GM12874 (cell line): ENCODE measurements at regions not wholly inside any gene's neighbourhood (a gene's known extent, or its start where the extent isn't known, plus 50 kb on each side); places are given as distances from the start of the nearest gene placed in this dataset.

ENCODE experiments used
- TF ChIP-seq, protein P1 (sequence below): IDR thresholded peaks from 2 replicates; pipeline ENCODE4 v1.5.1; 2011; ENCODE audit warnings: low read depth, mild to moderate bottlenecking, control low read depth, low read length, moderate library complexity; ENCODE audit not compliant: insufficient read depth

DNA sequence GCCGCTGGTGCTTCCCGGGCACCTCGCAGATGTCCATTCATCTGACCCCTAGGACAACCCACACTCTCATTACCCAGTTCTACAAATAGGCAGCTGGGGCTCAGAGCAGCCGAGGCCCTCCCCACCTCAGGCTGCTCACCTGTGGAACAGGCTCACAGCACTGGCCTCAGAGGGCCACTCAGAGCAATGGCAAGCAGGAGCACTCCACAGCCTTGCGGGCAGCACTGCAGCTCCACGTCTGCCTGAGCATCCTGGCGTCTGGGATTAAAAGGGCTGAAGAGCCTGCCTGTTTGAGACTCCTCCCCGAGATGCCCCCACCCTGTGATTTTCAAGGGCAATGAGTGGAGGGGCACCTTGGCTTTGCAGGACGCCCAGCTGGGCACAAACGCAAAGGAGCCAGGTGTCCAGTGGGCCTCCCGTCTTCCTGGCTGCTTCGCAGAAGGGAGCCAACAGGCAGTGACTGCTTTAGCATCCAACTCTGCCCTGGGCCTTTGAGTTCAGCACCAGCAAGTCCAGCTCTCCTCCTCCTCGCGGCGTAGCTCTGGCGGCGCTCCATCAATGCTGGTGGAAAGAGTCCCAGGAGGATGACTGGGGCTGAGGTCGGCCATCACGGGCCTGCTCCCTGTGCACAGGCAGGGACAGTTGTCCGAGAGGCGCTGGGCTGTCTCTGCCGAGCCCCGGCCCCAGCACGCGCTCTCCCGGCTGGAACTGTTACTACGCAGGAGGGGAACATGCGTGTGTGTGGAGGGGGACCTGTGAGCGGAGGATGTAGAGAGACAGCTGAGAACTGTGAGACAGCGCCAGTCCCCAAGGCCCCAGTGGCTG lies 297.2 kb downstream of the NDUFA10 start:
- TF ChIP-seq, protein P1, sequence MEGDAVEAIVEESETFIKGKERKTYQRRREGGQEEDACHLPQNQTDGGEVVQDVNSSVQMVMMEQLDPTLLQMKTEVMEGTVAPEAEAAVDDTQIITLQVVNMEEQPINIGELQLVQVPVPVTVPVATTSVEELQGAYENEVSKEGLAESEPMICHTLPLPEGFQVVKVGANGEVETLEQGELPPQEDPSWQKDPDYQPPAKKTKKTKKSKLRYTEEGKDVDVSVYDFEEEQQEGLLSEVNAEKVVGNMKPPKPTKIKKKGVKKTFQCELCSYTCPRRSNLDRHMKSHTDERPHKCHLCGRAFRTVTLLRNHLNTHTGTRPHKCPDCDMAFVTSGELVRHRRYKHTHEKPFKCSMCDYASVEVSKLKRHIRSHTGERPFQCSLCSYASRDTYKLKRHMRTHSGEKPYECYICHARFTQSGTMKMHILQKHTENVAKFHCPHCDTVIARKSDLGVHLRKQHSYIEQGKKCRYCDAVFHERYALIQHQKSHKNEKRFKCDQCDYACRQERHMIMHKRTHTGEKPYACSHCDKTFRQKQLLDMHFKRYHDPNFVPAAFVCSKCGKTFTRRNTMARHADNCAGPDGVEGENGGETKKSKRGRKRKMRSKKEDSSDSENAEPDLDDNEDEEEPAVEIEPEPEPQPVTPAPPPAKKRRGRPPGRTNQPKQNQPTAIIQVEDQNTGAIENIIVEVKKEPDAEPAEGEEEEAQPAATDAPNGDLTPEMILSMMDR: no peak

DNA sequence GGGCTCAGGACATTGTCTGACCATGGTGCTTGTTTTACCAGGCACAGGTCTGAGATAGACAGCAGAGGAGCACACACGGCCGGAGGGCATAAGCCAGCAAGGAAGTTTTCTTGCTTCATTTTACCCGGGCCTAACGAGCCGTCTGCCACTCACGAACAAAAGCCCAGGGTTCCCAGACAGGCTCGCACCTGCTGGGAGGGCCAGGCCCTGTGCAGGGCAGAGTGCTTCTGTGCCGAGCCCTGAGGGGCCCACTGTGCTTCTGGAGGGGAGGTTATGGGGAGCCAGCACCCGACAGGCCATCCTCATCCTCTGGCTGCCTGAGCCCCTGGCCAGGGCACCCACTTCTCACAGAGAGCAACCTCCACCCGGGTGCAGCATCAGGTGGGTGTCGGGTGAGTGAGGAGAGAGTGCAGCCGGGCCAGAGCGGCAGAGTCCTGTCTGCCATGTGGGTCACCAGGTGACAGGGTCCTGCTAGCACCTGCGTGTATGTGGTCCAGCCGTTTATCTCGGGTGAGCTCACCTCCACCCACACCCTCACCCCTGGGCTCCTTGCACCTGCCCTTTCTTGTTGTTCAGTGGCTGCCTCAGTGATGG lies 297.9 kb downstream of the NDUFA10 start:
- TF ChIP-seq, protein P1: no peak

DNA sequence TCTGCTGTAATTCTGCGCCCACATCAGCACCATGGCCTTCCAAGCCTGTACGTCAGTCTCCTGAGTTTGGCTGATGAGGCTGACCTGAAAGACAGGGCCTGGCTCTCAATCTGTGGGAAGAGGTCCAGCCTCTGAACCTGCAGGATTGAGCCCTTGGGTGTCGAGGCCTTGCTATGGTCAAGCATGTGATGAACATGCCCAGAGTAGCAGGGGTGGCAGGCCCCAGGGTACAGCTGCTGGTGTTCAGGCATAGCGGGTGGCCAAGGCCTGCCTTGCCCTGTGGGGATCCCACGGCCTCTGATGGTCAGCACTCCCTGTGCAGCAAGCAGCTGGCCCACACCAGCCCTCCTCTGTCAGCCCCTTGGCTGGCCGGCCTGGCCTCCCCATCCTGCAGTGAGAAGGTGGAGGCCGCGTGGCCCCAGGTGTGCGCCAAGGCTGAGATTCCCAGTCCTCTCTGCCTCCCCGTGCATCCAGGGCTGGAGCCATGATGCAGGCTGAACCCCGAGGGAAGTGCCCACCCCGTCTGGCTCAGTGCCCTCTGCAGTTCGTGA lies 298.4 kb downstream of the NDUFA10 start:
- TF ChIP-seq, protein P1: no peak

DNA sequence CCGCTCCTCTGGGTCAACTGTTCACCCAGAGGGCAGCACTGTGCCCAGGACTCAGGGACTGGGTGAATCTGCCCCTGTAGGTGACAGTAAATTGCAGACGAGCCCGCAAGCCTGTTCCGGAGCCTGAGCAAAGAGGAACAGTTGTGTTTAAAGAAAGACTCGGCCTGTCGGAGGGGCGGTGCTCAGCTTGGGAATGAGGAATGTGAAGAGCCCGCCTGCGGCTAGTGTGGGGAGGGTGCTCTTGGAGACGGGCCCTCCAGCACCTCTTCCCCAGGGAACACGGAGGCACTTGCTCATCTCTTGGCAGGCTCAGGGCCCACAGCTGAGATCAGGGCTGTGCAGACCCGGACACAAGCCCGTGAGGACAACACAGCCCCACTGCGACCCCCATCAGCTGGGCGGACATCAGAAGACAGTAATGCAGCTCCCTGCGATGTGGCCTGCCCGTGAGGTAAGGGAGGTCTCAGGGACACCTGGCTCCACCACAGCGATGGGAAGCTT lies 299.0 kb downstream of the NDUFA10 start:
- TF ChIP-seq, protein P1: no peak

DNA sequence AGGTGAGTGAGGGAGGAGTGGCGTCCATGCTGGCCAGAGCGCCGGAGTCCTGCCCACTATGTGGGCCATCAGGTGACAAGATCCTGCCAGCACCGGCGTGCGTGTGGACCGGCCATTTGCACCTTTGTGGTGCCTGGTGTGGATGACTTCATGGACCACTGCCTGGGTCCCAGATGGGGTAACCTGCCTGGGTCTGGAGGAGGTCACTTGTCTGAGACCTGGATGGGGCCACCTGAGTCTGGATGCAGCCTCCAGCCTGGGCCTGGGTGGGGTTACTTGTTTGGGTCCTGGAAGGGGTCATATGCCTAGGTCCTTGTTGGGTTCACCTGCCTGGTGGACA lies 299.6 kb downstream of the NDUFA10 start:
- TF ChIP-seq, protein P1: no peak

DNA sequence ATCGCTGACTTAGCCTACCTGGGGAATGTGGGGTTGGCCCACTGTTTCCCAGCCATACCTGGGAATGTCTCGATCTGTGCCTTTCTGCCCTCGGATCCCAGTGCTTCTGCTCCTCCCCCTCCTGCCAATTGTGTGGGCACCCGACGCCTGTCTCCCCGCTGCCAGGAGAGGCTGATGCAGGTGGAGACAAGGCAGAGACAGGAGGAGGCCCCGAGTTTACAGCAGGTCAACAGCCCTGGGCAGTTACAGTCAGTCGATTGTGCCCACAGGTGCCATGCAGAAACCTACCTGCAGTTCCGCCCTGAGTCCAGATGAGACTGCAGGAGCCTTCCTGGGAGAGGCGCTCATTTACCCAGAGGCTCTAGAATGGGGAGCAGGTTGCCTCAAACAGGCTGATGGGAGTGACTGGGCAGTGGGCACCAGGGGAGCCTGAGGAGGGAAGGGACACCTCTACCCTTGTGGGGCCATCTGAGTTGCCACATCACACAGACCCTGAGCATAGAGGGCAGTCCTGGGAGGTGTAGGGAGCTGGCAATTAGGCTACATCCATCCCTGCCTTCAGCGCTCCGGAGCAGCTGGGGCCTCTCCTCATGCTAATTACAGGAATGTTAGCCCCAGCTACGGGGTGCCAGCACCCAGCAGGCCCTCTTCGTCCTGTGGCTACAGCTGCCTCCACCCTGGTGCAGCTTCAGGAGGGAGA lies 300.1 kb downstream of the NDUFA10 start:
- TF ChIP-seq, protein P1: no peak

DNA sequence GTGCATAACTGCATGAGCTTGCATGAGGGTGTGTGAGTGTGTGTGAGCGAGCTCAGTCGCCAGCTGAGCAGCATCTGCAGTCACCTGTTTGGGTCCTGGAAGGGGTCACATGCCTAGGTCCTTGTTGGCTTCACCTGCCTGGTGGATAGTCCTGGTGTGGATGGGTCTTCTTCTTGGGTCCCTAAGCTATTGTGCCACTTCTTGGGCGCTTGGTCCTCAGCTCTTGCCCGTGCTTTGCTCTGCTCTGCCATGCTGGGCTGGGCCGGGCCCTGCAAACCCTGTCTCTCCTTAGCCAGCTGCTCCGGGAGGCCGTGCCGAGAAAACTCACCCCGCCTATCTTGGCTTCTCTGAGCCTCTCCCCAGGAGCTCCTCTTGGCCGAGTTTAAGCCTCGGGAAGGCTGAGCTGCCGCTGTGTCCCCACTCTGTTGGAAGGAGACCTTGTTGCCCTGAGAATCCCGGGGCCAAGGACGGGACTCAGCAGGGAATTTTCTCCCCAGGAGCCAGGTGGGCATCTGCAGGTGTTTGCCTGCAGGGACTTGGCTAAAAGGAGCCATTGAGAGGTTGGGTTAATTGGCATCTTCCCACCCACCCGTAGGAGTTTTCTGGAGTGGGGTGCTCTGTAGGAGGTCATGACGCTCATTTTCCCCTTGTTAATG lies 300.8 kb downstream of the NDUFA10 start:
- TF ChIP-seq, protein P1: no peak
